ENCODE measurements at regions not wholly inside any gene's neighbourhood (a gene's known extent, or its start where the extent isn't known, plus 50 kb on each side); places are given as distances from the start of the nearest gene placed in this dataset.

DNA sequence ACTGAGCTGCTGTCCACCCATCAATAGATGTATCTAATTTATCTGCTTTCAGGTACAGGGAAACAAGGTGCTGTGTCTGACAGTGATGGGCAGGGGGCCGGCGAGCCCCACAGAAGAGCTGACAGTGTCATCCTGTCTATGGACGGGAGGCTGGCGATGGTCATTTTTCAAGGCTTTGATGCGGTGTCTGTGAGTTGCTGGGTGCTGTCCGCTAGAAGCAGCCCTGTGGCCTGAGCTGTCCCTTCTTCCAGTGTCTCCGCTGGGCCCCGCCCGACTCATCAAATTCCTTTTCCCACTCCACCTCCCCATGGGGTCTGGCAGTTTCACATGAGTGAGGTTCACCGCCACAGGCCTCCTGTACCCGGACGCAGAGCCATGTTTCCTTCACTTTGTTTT, 161.4 kb upstream of the PMEPA1 start:
- Histone ChIP-seq H2BK20ac (ENCODE audit: low read length) (no peak overlapping the region), H3K4ac (replicated peaks; ENCODE audit: insufficient read length, low read depth, low read length) (no peak overlapping the region), H4K5ac (ENCODE audit: insufficient read length, low read depth, low read length) (no peak overlapping the region), H3K4me1 (replicated peaks in 1 of 4; ENCODE audit: control insufficient read depth in 3 of 4, insufficient read depth in 4 of 4, low read length in 3 of 4) (peaks cover 0 to 5% (median 0%) of the 10 kb centered on the region in 4 experiments; a peak in 3 of 7 replicates), H2AFZ (ENCODE audit: low read length) (no peak overlapping the region), H3K9me3 (ENCODE audit: insufficient read depth in 2 of 2, low read depth in 1 of 2, low read length in 1 of 2) (no peaks in the 10 kb centered on the region), H2BK12ac (ENCODE audit: low read depth, low read length) (no peak overlapping the region), H3K23ac (ENCODE audit: insufficient read length) (no peak overlapping the region), H3K9ac (replicated peaks in 1 of 4; ENCODE audit: extremely low read depth in 1 of 4, low read depth in 3 of 4, low read length in 3 of 4) (no peak overlapping the region), H4K20me1 (replicated peaks in 1 of 2; ENCODE audit: control insufficient read depth in 1 of 2, insufficient read depth in 2 of 2, low read length in 2 of 2) (no peaks in the 10 kb centered on the region), H3K56ac (replicated peaks; ENCODE audit: insufficient read length, low read depth, low read length) (no peak overlapping the region), H2BK15ac (ENCODE audit: low read length) (no peak overlapping the region), H3K79me2 (ENCODE audit: control insufficient read depth in 1 of 2, insufficient read depth in 2 of 2, low read length in 2 of 2) (no peaks in the 10 kb centered on the region), H2BK5ac (ENCODE audit: low read depth, low read length) (no peak overlapping the region), H3K79me1 (ENCODE audit: low read depth, low read length) (no peaks in the 10 kb centered on the region), H3K36me3 (ENCODE audit: control insufficient read depth in 2 of 4, insufficient read depth in 4 of 4, low read length in 3 of 4) (no peaks in the 10 kb centered on the region), H2AK5ac (ENCODE audit: low read depth, low read length) (no peak overlapping the region), H3K27me3 (replicated peaks in 1 of 4; ENCODE audit: control insufficient read depth in 3 of 4, extremely low read depth in 1 of 4, insufficient read depth in 3 of 4, low read length in 3 of 4) (no peaks in the 10 kb centered on the region; a peak in 1 of 7 replicates), H2BK120ac (replicated peaks; ENCODE audit: low read depth, low read length) (no peak overlapping the region), H3K27ac (ENCODE audit: low read depth, low read length) (no peak overlapping the region), H4K8ac (ENCODE audit: extremely low read depth, insufficient read depth, low read length) (no peak overlapping the region; the same call in 1 of the 2 replicates), H4K91ac (replicated peaks; ENCODE audit: insufficient read length, low read length) (no peak overlapping the region), H3K23me2 (ENCODE audit: low read depth, low read length) (no peaks in the 10 kb centered on the region), H3K4me2 (ENCODE audit: insufficient read depth in 1 of 2, low read depth in 2 of 2, low read length in 2 of 2) (no peak overlapping the region), H3K18ac (ENCODE audit: extremely low read depth, low read length) (no peak overlapping the region), H3K4me3 (ENCODE audit: extremely low read depth in 1 of 4, insufficient read depth in 2 of 4, low read depth in 3 of 4, low read length in 4 of 4) (no peak overlapping the region), H3K14ac (ENCODE audit: insufficient read length) (no peak overlapping the region)
- FAIRE-seq (no peak), DNase-seq (ENCODE audit: low read depth in 1 of 2, low spot score in 2 of 2) (peak in 1 of 2 experiments; percentile 33)
- WGBS, 2 experiments (ENCODE audit: extremely low coverage in 1 of 2, insufficient coverage in 1 of 2, insufficient read length in 1 of 2, insufficient replicate concordance in 2 of 2, low coverage in 1 of 2, low lambda C conversion rate in 2 of 2, missing lambda C conversion rate in 1 of 2) = 95% methylated on average over 12 of the region's 12 CpGs; no CpG with 5 or more reads in 1 of the 2 experiments
- ChIA-PET POLR2A (ENCODE audit: partially characterized antibody) (no interaction called here), CTCF (ENCODE audit: partially characterized antibody) (interaction anchor here (1.0 to 1.2 kb wide), 2 partner anchors 178 to 249 kb away, joined by 3 read pairs; no protein-coding TSS in a partner anchor)
- TF ChIP-seq POLR2AphosphoS5 (IDR thresholded peaks at IDR 0.05; ENCODE audit: low read depth, low read length) (no peak), KDM1A (IDR thresholded peaks at IDR 0.05; ENCODE audit: borderline replicate concordance, low read length) (no peak), HDAC2 (IDR thresholded peaks at IDR 0.05; ENCODE audit: borderline replicate concordance in 1 of 2, low read depth in 2 of 2, low read length in 2 of 2) (no peak), TAF7 (optimal IDR thresholded peaks at IDR 0.05; ENCODE audit: borderline replicate concordance, low read depth, low read length) (no peak)

Data from H1 (cell line).